Right renal cortex interstitium (tissue), 3 donors: ENCODE measurements at regions not wholly inside any gene's neighbourhood (a gene's known extent, or its start where the extent isn't known, plus 50 kb on each side); places are given as distances from the start of the nearest gene placed in this dataset.

Experiments
- DNase-seq, 3 donors: peaks; one replicate each; pipeline ENCODE4 v3.0.0-alpha.2; 2013; ENCODE audit warnings: low read depth in 3 of 3, low spot score in 2 of 3

DNA sequence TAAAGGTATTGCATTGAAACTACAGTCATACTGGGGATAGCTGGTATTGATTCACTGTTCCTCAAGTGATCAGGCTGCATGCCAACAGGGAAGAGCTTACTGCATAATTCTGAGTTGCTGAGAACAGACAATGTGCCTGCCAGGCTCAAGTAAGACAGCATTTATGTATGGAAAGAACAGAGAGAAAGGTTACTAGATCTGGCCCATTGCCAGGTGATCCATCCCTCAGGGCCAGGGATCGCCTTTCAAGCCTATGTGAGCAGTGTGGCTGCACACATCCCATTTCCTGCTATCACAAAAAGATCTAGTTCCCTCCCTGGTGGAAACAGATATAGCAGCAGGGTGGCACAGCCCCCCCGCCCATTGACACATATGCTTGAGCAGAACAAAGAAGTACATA is 254.0 kb downstream of the TMA16 start:
- no peak for DNase-seq

DNA sequence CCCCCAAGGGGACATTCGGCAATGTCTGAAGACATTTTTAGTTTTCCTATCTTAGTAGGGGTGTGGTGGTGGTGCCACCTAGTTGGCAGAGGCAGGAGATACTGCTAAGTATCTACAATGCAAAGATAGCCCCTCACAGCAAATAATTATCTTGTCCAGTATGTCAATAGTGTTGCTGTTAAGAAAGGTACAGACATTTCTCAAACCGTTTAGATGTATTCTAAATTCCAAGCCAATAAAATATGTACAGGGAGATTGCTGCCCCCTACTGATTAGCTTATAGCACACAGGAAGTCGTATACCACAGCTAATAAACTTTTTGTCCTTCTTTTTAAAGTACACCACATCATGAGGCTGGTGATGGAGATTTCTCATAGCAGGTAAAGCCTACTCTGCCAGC is 260.5 kb downstream of the TMA16 start:
- no peak for DNase-seq

DNA sequence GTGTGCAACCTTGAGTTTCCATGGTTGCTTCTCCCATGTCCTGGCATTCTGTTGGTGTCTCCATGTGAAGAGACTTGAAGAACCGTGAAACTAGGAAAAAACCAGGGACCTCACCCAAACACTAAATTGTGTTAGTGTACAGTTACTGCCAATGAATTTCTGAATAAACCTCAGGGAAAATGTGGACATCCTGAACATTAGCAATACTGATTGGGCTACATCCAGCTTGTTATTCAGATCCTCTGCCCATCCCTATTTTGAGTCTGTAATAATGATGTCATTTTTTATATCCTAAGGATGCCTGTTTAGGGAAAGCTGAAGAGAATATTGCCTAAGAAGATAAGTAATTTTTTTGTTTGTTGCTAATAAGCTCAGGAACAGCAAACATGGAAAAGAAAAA is 262.7 kb downstream of the TMA16 start:
- DNase-seq, result no peak

DNA sequence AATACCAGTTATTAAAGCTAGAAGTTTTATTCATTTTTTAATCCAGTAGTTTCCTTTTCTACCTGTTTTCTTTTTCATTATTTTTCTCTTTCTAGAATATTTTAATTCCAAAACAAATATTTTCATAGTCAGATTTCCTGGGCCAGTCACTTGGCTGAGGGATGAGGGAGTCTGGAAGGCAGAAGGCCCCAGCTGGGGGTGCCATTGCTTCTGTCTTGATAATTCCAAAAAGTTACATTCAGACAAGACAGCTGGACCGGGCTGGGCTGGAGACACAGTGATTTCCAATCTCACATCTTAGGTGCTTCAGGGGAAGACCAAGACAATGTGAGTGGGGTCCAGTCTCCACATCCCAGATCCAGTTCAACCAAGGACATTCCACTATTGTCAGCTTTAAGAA is 263.5 kb downstream of the TMA16 start:
- no peak for DNase-seq

DNA sequence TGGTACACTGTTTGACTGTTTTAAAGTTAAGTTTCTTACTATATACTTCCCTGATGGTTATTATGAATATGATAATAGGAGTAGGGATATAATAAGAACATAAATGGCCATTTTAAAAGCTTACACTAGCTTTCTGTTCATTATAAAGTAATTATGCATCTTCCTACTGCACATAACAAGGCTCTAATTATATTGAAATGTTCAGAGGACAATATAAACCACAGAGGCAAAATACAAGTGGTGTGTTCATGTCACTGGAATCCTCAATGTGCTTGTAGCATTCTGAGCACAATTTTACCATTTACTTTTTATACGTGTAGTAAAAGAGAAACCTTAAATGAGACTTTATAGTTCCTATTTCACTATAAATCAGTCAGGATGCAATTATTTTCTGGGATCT is 268.3 kb downstream of the TMA16 start:
- no peak for DNase-seq

DNA sequence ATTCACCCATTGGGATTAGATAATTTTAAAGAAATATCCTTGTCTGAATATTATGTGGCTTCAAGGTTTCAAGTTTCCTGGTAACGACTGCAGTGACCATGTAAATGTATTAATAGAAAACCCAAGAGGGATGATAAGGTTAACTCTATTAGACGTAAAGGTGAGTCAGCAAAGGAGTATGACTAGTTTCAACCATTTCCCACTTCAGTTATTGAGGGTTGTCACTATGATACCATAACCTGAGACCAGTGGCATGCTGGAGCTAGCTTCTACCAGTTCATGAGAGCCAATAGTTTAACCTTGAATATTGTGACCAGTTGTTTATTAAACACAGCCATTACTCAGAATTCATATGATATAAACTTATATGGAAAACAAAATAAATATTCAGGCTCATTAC is 270.1 kb downstream of the TMA16 start:
- DNase-seq, result no peak

DNA sequence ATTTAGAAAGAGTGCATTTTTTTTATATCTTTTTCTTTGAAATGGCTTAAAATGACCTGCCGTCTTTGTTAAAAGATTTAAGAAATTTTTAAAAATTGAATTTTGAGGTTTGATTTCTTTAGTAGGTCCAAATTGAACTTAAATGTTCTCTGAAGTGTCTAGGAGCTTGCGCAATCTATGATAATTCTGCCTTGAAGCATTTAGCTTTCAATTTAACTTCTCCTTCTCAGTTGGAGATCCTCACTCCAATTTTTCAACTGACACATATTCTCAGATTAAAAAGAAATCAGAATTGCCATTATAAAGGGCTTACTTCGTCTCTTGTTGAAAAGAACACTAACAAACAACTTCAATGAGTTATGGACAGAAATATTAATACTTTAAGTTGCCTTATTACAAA is 273.5 kb downstream of the TMA16 start:
- no peak for DNase-seq

DNA sequence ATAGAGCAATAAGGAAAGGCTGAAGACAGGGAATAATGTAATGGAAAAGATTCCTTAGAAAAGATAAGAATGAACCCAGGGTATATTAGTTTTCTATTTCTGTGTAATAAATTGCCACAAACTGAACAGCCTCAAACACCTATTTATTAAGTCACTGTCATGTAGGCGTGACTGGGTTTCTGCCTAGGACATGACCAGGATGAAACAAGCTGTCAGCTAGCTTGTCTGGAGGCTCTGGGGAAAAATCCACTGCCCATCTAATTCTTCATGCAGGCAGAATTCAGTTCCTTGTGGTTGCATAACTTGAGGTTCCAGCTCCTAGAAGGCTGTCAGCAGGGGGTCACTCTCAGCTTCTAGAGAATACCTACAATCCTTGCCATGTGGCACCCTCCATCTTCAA is 277.7 kb downstream of the TMA16 start:
- no peak for DNase-seq

DNA sequence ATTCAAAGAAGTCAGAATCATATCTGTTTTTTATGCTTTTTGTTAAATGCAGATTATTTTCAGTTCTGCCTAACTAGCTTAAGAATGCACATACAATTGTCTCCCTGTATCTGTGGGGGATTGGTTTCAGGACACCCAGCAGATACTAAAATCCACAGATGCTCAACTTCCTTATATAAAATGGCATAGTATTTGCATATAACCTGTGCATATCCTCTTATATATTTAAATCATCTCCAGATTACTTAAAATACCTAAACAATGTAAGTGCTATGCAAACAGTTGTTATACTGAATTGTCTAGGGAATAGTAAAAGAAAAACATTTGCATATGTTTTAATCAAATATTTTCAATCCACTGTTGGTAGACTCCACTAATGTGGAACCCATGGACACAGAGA is 279.4 kb downstream of the TMA16 start:
- no peak for DNase-seq

DNA sequence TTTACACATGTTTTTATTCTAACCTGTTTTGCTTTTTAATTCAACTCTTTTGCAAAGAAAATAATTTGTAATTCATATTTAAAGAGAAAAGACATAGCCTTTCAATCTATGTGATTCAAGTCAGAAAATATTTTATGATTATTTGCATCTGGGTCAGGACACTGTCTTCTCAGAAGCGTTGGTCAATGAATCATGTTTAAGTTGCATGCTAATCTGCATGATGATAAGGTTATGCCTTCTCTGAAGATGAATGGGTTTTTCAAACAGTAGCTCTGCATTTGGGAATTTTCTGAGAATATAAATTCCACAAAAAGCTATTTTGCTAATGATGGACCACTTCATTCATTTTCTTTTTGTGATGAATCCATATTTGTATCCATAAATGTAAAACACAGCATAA is 282.5 kb downstream of the TMA16 start:
- no peak for DNase-seq

DNA sequence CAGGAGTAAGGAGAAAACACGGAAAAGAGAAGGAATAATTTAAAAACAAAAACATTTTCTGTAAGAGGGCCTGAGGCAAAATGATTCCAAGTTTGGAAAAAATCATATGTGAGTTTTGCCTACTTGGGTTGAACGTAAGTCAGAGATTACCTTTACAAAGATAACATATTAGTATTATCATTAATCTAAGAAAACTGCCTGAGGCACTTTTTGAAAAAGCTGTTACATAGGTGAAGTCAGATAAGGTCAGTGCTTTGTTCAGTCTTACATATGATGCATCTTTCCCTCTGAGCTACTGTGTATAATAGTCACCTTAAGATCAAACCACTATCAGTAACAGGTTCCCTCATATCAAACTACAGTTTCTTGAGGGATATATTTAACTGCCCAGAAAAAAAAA is 287.2 kb downstream of the TMA16 start:
- DNase-seq, result no peak

DNA sequence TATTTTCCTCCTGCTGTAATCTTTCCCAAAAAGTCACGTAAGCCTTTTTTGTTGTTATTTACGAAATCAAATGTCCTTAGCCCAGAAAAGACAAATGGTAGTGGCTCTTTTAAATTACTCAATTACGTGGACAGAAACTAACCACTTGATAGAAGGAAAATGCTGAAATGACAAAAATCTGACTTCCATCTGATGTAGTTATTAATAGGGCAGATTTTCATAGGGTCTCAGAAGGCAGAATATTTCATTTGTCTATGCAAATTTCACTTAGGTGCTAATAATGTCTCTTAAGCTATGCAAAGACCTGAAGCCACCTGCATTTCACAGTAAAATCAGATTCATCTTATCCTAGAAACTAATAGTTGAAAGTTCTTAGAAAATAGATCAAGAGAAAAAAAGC is 295.7 kb downstream of the TMA16 start:
- DNase-seq, result no peak

DNA sequence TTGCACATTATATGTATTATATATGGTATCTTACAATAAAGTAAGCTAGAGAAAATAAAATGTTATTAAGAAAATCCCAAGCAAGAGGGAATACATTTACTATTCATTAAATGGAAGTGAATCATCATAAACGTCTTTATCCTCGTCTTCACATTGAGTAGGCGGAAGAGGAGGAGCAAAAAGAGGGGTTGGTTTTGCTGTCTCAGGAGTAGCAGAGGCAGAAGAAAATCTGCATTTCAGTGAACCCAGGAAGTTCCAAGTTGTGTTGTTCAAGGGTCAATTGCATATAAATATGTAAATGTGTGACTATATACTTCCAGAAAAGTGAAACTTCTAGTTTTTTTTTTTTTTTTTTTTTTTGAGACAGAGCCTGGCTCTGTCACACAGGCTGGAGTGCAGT is 301.4 kb downstream of the TMA16 start:
- DNase-seq, result no peak

DNA sequence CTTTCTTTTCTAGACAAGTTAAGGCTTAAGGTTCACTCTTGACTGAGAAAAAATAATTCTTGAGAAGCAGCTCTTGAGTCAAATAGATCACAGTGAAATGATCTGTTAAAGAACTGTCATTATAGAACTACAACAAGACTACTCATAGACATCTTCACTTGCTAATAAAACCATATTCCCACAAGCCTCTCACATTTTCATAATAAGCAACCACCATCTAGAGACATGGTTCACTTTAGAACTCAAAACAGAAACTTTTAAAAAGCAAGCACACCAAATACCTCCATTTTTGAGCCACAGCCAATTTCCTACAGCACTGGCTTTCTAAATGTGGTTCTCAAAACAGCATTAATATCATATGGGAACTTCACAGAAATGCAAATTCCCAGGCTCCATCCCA is 309.5 kb downstream of the TMA16 start:
- no peak for DNase-seq

DNA sequence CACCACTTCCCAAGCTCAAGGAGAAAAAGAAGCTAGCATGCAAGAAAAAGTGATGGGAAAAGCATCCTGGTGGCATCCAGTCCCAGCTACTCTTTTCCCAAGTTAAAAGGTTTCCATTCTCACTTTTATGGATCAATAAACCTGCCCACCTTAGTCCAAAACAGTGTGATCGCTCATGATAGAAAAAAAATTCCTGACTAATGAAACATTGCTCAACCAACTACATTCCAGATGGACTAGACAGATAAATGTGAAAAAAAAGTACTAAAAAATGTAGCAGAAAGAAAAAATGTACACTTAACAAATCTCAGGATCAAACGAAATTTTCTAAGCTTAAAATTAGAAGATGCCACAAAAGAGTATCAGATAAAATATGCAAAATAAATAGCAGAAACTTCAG is 312.2 kb downstream of the TMA16 start:
- DNase-seq, result no peak

DNA sequence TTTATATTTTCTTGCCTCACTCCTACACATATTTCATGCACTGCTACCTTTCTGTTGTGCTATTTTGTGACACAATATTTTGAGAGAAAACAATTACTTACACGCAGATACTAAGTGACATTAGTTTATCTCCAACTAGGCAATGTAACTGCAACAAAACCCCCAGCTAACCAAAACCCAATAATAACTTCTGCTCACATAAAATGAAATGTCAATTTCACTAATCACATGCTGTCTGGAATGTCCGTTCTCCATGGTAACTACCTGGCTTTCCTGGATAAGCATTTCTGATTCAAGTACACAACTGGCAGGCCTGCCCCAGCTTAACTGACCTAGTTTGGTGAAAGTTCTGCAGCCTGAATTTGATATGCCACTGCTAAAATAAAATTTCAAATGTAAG is 313.5 kb downstream of the TMA16 start:
- DNase-seq, result no peak

DNA sequence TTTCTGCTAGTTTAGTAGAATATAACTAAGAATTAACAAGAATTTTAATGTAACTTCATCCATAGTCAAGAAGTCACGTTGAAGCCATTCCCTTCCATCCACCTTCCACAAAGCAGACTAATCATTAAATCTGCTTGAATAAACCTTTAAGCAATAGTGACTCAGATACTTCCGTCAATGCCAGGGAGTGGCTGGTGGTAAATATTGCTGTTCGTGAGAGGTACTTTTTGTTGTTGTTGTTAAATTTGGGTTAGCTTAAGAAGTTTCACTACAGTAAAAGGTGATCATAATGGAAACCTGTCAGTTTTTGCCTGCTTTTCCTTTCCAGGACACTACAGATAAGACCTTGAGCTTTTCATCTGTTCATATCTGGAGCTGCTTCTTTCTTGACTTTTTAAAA is 316.3 kb downstream of the TMA16 start:
- DNase-seq, result no peak

DNA sequence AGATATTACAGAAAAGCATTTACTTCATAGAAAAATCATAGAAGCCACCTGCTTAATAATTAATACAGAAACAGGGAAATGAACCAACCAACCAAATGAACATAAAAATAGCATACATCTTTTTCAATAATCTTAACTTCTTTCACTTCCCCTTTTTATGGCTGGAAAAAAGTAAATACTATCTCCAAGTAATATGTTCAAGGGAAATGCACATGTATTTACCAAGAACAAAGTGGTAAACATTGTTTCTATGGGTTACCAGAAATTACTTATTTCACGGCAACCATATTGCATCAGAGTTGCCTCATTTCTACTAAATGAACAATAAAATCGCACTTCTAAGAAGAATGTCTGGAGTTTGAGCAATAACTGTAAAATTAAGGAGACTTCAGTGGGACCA is 321.3 kb downstream of the TMA16 start:
- DNase-seq, result no peak

DNA sequence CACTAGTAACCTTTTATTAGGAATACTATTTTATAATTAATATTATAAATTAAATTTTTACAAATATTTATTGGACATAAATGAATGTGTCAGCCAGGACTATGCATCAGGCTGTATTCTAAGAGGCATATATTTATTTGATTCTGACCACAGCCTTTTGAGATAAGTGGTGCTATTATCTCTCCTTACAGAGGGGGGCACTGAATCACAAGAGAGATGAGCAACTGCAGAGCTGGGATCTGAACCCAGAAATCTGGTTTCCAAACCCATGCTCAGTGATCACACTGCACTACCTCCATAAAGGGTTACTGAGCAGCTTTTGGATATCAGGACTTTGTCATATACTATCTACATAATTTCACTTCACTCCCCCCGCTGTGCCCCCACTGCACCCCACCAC is 322.0 kb downstream of the TMA16 start:
- no peak for DNase-seq

DNA sequence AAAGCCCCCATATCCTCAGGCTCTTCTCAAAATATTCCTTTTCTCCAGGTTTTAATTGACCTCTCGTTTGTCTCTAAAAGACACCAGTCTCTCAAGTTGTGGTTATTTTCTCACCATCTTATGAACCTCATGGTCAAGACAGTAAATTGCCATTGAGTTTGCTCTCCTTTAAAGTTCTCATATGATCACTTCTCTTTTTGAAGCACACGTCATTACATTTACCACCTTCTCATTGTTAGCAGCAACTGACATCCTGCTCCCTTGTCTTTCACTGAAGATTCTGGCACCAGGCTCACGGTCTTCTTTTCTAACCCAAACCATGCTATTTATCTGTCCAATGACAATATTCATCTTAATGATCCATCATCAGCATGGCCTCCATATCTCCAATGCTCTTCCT is 324.2 kb downstream of the TMA16 start:
- DNase-seq, result no peak

DNA sequence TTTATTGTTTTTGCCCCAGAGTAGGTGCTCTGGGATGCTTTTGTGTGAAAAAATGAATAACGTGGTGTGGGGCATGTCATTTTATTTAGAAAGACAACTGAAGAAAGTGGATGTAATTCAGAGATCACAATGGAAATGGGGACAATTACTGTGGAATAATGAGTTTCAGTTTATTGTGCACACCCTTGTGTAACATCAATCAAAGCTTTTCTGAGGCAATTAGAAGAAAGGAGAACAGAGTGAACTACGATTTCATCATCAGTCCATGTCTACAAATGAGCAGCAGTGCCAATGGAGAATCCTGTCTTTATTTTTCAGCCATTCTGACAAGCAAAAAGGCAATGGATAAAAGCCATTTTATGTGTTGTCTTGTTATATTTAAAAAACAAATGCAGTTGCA is 339.2 kb downstream of the TMA16 start:
- no peak for DNase-seq

DNA sequence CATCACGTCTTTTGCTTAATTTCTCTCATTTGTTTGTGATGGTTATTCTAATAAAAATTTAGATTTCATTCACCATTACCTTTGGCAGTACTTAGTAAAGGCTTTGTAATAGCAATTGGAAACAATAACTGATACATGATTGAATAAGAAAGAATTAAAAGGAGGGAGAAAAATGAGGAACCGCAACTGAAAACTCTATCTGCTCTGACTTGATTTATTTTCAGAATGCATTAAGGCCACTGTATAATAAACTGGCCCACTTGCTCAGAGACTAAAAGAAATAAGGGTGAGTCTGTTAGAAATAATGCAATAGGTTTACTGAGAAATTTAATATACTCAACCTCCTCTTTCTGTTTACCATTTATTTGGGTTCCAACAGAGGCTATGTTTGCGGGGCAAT is 351.5 kb downstream of the TMA16 start:
- DNase-seq, result no peak

DNA sequence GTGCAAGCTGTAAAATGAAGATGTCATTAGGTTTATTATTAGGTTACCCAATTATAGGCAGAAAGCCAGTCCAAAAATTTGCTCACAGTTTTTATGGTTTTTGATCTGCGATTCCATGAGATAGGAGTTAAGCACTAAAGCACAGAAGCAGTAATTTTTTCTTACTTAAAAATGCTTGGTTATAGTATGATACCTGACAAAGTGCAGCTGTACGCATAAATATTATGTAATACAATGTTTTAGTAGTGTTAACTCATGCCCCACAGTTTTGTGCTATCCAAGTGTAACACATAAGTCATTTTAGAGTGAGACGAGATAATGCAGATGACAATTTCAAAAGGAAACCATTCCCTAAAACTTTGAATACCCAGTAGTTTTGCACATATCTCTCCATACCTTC is 357.8 kb downstream of the TMA16 start:
- no peak for DNase-seq

DNA sequence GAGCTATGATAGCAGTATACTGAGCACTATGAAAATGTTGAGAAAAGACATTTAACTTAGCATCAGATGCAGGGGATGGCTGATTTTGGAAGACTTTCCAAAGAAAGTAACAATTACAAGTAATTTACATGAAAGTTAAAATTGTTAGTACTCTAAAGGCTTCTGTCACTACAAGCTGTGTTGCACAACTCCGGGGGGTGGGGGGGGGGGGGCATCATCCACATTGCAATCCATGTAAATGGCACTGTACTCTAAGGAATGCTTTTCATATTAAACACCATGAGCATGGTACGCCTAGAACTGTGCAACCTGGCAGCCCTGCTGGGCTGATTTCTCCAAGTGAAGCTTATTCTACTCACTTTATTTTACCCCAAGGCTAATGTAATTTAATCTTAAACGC is 363.4 kb downstream of the TMA16 start:
- DNase-seq, result no peak
